Esophagus muscularis mucosa (tissue), 4 donors: ENCODE measurements at regions not wholly inside any gene's neighbourhood (a gene's known extent, or its start where the extent isn't known, plus 50 kb on each side); places are given as distances from the start of the nearest gene placed in this dataset.

Source experiments
- DNase-seq: peaks from one replicate; pipeline ENCODE4 v3.0.0-alpha.2; 2017; ENCODE audit errors: extremely low spot score
- H3K27ac ChIP-seq, 4 donors: fragments of 200-600 bp; sonication (generic); replicated peaks in 1 of 4; 1 replicate in 3 of 4; 2 replicates in 1 of 4; pipeline ENCODE4 v1.5.1; 2016 to 2019; ENCODE audit warnings: mild to moderate bottlenecking in 1 of 4
- H3K27me3 ChIP-seq, 4 donors: fragments of 200-600 bp; sonication (generic); one replicate each; pipeline versions ENCODE4 v1.5.1 to v1.6.0; 2016 to 2019
- H3K36me3 ChIP-seq, 4 donors: fragments of 200-600 bp; sonication (generic); one replicate each; pipeline ENCODE4 v1.5.1; 2016 to 2019
- H3K4me1 ChIP-seq, 4 donors: fragments of 200-600 bp; sonication (generic); one replicate each; pipeline ENCODE4 v1.5.1; 2016 to 2019
- H3K4me3 ChIP-seq, 4 donors: fragments of 200-600 bp; sonication (generic); 1 replicate in 2 of 4; 2 replicates in 2 of 4; pipeline ENCODE4 v1.5.1; 2016 to 2019; ENCODE audit warnings: mild to moderate bottlenecking in 4 of 4, moderate library complexity in 1 of 4
- H3K9me3 ChIP-seq, 4 donors: fragments of 200-600 bp; sonication (generic); 1 replicate in 3 of 4; 2 replicates in 1 of 4; pipeline ENCODE4 v1.5.1; 2016 to 2019
- EP300 ChIP-seq: sonication (generic); formaldehyde crosslinking; IDR thresholded peaks from one replicate; pipeline ENCODE4 v1.6.1; 2017; ENCODE audit warnings: antibody characterized with exemption
- POLR2A ChIP-seq: fragments of 450-650 bp; IDR thresholded peaks from one replicate; pipeline ENCODE4 v1.6.1; 2017; ENCODE audit warnings: antibody characterized with exemption, moderate library complexity, mild to moderate bottlenecking, low read depth
- POLR2AphosphoS5 ChIP-seq, 2 donors: sonication (generic); formaldehyde crosslinking; IDR thresholded peaks; one replicate each; pipeline ENCODE4 v1.6.1; 2017; ENCODE audit warnings: antibody characterized with exemption in 2 of 2
- WGBS: methylation state at CpG from one replicate; pipeline ENCODE4 v1.1.5; 2018; 5-methylcytosine and 5-hydroxymethylcytosine counted together
- intact Hi-C: fragments of 100-400 bp; cut with DNase I; formaldehyde crosslinking; loops from one replicate; pipeline ENCODE4 v1.15.1; 2023
- TF ChIP-seq, protein P1 (sequence below), 3 experiments: fragments of 200-600 bp in 2 of 3; fragments of 450-650 bp in 1 of 3; sonication (generic) in 2 of 3; IDR thresholded peaks; one replicate each; pipeline ENCODE4 v1.5.1; 2017 to 2019; ENCODE audit warnings: antibody characterized with exemption in 3 of 3, mild to moderate bottlenecking in 2 of 3, moderate library complexity in 1 of 3

GRCh38 chr3:18144571-18144970, 280.6 kb downstream of the SATB1 start:
- no peaks in the 10 kb centered on the region for H3K36me3 ChIP-seq
- no peak overlapping the region for H3K27ac ChIP-seq
- TF ChIP-seq POLR2AphosphoS5 (IDR thresholded peaks at IDR 0.05) (no peak), POLR2A (no peak), EP300 (no peak)
- TF ChIP-seq, protein P1, sequence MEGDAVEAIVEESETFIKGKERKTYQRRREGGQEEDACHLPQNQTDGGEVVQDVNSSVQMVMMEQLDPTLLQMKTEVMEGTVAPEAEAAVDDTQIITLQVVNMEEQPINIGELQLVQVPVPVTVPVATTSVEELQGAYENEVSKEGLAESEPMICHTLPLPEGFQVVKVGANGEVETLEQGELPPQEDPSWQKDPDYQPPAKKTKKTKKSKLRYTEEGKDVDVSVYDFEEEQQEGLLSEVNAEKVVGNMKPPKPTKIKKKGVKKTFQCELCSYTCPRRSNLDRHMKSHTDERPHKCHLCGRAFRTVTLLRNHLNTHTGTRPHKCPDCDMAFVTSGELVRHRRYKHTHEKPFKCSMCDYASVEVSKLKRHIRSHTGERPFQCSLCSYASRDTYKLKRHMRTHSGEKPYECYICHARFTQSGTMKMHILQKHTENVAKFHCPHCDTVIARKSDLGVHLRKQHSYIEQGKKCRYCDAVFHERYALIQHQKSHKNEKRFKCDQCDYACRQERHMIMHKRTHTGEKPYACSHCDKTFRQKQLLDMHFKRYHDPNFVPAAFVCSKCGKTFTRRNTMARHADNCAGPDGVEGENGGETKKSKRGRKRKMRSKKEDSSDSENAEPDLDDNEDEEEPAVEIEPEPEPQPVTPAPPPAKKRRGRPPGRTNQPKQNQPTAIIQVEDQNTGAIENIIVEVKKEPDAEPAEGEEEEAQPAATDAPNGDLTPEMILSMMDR (IDR thresholded peaks at IDR 0.05): no peak
- no peaks in the 10 kb centered on the region for H3K4me1 ChIP-seq
- no peaks in the 10 kb centered on the region for H3K27me3 ChIP-seq
- intact Hi-C loops: no loop called here
- H3K9me3 ChIP-seq: no peaks in the 10 kb centered on the region
- no peak overlapping the region for H3K4me3 ChIP-seq
- no peak for DNase-seq

DNA sequence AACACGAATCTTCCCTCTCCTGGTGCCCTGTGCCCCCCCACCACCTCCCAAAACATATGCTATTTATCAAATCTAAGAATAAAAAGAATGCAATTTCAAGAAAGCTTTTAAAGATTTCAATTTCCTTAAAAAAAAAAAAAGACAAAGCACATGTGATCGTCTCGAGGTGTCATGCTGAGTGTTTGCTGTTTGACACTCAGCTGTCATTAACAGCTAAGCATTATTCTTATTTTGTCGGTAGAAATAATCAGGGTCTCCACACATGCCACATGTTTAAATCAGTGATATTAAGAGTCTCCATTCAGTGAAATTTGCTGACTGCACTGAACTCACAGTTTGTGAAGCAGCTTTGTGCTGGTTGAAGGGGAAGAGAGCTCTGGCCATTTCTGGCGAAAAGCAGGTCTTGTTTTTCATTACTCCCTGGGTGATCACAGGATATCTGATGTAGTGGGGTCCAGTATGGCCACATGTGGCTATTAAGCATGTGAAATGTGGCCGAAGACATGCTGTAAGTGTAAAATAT, 281.8 kb downstream of the SATB1 start:
- H3K9me3 ChIP-seq: no peaks in the 10 kb centered on the region

DNA sequence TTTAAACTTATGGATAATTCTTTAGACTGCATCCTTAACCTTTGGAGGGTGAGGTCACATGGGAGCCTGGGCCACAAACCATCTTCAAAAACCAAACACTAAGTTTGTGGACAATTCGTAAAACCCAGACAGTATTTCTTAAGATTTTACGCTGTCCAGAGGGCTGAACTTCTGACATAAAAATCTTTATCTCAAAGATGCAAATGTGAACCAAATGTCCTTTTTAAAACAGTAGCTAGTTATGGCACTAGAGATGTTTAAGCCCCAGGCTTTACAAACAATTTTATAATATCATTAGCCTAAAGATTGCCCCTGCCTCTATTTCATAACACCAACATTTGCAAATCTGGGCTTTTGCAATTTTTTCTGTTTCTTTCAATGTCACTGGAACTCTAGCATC, 287.2 kb downstream of the SATB1 start:
- DNase-seq: no peak
- intact Hi-C loops: no loop called here
- no peaks in the 10 kb centered on the region for H3K9me3 ChIP-seq
- H3K27me3 ChIP-seq: no peaks in the 10 kb centered on the region
- no peak for TF ChIP-seq EP300
- no peak for TF ChIP-seq POLR2A
- TF ChIP-seq POLR2AphosphoS5 (IDR thresholded peaks at IDR 0.05): no peak
- TF ChIP-seq, protein P1 (IDR thresholded peaks at IDR 0.05): no peak
- H3K36me3 ChIP-seq: no peaks in the 10 kb centered on the region
- H3K4me1 ChIP-seq: no peaks in the 10 kb centered on the region
- H3K4me3 ChIP-seq: no peak overlapping the region
- WGBS: 80% methylated on average over 2 of the region's 2 CpGs
- H3K27ac ChIP-seq: no peak overlapping the region

More for the DNA sequence above, 281.8 kb downstream of the SATB1 start:
- intact Hi-C loops: no loop called here
- H3K4me3 ChIP-seq: no peak overlapping the region
- no peaks in the 10 kb centered on the region for H3K36me3 ChIP-seq
- no peak for DNase-seq
- H3K27ac ChIP-seq: no peak overlapping the region
- 76% methylated on average over 6 of the region's 6 CpGs for WGBS
- H3K4me1 ChIP-seq: no peaks in the 10 kb centered on the region
- TF ChIP-seq POLR2A (no peak), POLR2AphosphoS5 (IDR thresholded peaks at IDR 0.05) (no peak), EP300 (no peak)
- TF ChIP-seq, protein P1 (IDR thresholded peaks at IDR 0.05): no peak
- no peaks in the 10 kb centered on the region for H3K27me3 ChIP-seq

GRCh38 chr3:18135060-18135814, 289.9 kb downstream of the SATB1 start:
- TF ChIP-seq, protein P1 (IDR thresholded peaks at IDR 0.05): no peak
- TF ChIP-seq EP300 (no peak), POLR2A (no peak), POLR2AphosphoS5 (IDR thresholded peaks at IDR 0.05) (no peak)
- intact Hi-C loops: no loop called here

More at GRCh38 chr3:18135060-18135814, 289.9 kb downstream of the SATB1 start:
- no peaks in the 10 kb centered on the region for H3K4me1 ChIP-seq
- 75% methylated on average over 7 of the region's 7 CpGs for WGBS
- no peaks in the 10 kb centered on the region for H3K36me3 ChIP-seq
- no peaks in the 10 kb centered on the region for H3K9me3 ChIP-seq
- H3K27ac ChIP-seq: no peak overlapping the region
- no peak overlapping the region for H3K4me3 ChIP-seq
- H3K27me3 ChIP-seq: no peaks in the 10 kb centered on the region
- no peak for DNase-seq
